ENCODE measurements at regions not wholly inside any gene's neighbourhood (a gene's known extent, or its start where the extent isn't known, plus 50 kb on each side); places are given as distances from the start of the nearest gene placed in this dataset.
"Not testable (repeated sequence)": the region's sequence is repeated elsewhere in the genome, so short reads cannot be mapped to it uniquely, and the experiment has no call there.

GRCh38 chr2:132256251-132256902, 94.6 kb upstream of the ANKRD30BL start:
- Histone ChIP-seq H3K36me3 (no peaks in the 10 kb centered on the region), H3K27ac (no peak overlapping the region), H3K4me1 (ENCODE audit: low read depth) (no peaks in the 10 kb centered on the region), H3K4me3 (no peak overlapping the region), H3K27me3 (no peaks in the 10 kb centered on the region), H3K9me3 (ENCODE audit: low read depth) (no peaks in the 10 kb centered on the region)
- no peak for DNase-seq (ENCODE audit: low read depth in 1 of 2, low spot score in 1 of 2)
- no peak for TF ChIP-seq CTCF (IDR thresholded peaks at IDR 0.05; ENCODE audit: low read depth, low read length)

DNA sequence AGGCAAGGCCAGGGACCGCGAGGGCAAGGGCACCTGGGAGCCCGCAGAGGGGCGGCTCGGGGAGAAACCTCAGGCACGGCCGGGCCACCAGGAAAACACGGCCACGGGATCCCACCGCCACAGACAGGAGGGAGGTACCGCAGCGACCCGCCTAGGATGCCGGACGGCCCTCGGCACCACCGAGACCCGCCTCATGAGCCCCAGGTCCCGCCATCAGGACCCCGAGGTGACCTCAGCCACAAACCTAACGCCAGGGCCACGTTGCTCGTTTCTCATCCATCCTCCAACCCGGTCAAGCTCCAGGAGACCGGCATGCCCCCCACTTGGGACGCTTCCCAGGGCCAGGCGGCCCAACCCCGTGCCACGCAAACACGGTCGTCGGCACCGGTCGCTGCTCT, 95.2 kb upstream of the ANKRD30BL start:
- H3K27ac ChIP-seq; H3K36me3 ChIP-seq; H3K4me1 ChIP-seq (ENCODE audit: low read depth); H3K9me3 ChIP-seq (ENCODE audit: low read depth); H3K27me3 ChIP-seq; H3K4me3 ChIP-seq; DNase-seq (ENCODE audit: low read depth in 1 of 2, low spot score in 1 of 2): not testable (repeated sequence)

DNA sequence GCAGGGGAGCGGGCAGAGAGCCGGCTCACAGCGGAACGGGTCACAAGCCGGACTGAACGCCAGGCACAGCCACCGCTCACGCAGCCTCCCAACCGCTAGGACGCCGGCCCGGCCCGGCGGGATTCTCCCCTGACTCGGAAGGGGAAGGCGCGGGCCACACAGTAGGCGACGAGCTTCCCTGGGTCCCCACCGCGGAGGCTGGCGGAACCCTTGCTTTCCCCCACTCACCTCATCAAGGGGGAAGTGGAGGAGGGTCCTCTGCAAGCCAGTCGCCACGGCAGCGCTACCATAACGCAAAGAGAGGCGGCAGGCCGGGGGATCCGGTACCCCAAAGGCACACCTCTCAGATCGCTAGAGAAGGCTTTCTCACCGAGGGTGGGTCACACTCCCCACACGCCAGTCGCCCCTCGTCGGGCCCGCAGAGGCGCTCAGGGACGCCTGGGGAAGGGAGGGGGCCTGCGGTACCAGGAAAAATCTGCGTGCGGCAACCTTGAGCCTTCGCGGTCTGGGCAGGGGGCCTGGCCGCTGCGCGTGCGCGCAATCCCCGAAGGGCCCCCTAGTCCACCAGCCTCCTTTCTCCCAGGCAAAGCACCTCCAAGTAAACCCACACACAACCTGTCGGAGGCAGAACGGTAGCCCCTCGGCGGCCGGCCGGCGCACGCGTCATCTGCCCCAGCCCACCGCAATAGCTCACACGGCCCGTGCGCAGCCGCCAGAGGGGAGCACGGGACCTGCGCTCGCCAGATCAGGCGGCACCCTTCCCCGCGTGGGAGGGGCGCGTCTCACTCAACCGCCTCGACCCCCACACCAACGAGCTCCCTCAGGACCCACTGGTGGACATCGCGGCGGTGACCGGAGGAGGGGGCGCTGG, 95.8 kb upstream of the ANKRD30BL start:
- not testable (repeated sequence) for H3K4me1 ChIP-seq (ENCODE audit: low read depth); H3K36me3 ChIP-seq; H3K27ac ChIP-seq; DNase-seq (ENCODE audit: low read depth in 1 of 2, low spot score in 1 of 2); H3K9me3 ChIP-seq (ENCODE audit: low read depth); H3K27me3 ChIP-seq
- peak overlapping the region; percentile 5 for H3K4me3 ChIP-seq

DNA sequence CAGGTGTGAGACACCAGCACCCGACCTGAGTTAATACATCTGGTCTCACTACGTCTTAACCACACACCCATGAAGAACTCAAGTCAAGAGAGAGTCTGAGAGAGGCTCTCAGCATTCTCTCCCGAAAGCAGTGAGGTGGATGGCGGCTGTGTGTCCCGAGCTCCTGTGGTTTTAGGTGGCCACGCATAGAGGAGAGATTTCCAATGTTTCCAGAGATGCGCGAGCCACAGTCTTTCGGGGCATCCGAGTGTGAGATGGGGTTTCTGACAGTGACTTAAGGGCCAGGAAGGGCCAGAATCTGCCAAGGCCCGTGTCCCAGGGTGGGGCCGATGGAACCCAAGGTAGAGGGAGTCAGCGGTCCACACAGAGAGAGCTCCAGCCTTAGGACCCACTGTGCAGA, 97.5 kb upstream of the ANKRD30BL start:
- H3K27ac ChIP-seq; DNase-seq (ENCODE audit: low read depth in 1 of 2, low spot score in 1 of 2); H3K27me3 ChIP-seq; H3K9me3 ChIP-seq (ENCODE audit: low read depth); H3K4me3 ChIP-seq; H3K36me3 ChIP-seq; H3K4me1 ChIP-seq (ENCODE audit: low read depth): not testable (repeated sequence)

DNA sequence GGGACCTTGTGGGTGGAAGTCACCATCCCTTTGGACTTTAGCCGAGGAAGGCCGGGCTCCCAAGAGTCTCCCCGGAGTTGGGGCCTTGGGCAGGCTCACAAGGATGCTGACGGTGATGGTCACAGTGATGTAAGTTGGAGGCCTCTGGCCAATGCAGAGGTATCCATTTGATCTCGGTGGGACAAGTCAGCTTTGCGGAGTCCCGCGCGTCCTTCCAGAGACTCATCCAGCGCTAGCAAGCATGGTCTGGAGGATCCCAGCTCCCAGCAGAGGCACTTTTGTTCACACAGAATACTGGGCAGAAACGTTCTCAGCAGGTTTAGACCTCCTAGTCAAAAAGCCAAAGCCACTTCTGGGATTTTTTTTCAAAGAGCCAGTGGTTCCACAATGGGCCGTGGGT, 103.8 kb upstream of the ANKRD30BL start:
- Histone ChIP-seq H3K27ac (peak overlapping the region; percentile 100), H3K4me1 (ENCODE audit: low read depth) (peaks cover 33% of the 10 kb centered on the region)
- not testable (repeated sequence) for DNase-seq (ENCODE audit: low read depth in 1 of 2, low spot score in 1 of 2); H3K9me3 ChIP-seq (ENCODE audit: low read depth); H3K27me3 ChIP-seq; H3K36me3 ChIP-seq; H3K4me3 ChIP-seq

GRCh38 chr2:132267105-132267497, 105.3 kb upstream of the ANKRD30BL start:
- Histone ChIP-seq H3K9me3 (ENCODE audit: low read depth) (no peaks in the 10 kb centered on the region), H3K4me3 (peak overlapping the region; percentile 24), H3K27me3 (no peaks in the 10 kb centered on the region), H3K4me1 (ENCODE audit: low read depth) (peaks cover 33% of the 10 kb centered on the region), H3K36me3 (no peaks in the 10 kb centered on the region), H3K27ac (peak overlapping the region; percentile 100)
- TF ChIP-seq CTCF (IDR thresholded peaks at IDR 0.05; ENCODE audit: low read depth, low read length) = no peak
- peak in 1 of 2 donors; percentile 14 for DNase-seq (ENCODE audit: low read depth in 1 of 2, low spot score in 1 of 2)

DNA sequence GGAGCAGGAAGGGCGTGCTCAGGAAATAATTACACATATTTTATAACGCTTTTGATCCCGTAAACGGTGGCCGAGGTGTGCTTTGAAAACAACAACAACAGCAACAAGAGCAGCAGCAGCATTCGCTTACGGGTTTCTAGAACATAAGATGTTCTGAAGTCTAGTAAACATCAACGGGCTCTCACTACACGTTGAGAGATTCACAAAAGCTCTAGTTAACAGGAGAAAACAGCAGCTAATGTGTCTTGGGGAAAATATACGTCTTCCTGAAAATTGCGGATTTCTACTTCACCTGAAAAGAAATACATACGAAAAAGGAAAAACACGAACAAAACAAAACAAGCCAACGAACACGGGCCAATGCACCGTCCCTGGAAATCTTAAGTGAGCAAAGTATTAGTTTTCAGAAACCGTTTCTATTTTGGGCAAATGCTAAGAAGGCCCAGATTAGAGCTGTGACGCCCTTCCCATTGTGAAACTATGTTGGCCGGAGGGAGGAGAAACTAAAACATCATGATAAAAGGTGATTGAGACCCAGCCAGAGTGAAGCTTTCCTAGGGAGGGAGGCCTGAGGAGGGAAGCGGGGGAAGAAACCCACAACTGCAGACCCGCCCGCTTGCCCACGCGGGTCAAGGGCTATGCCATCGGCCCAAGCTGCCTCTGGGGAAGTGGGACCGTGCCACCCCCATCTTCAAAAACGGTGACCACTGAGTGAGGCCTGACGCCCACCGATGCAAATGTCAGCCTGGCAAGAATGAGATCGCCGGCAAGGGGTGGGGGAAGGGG, 105.9 kb upstream of the ANKRD30BL start:
- H3K4me1 ChIP-seq (ENCODE audit: low read depth) = peaks cover 33% of the 10 kb centered on the region
- DNase-seq (ENCODE audit: low read depth in 1 of 2, low spot score in 1 of 2) = peak; percentile 83 to 89
- not testable (repeated sequence) for H3K9me3 ChIP-seq (ENCODE audit: low read depth); H3K27me3 ChIP-seq; H3K36me3 ChIP-seq
- H3K27ac ChIP-seq = peak overlapping the region; percentile 100
- peak overlapping the region; percentile 24 for H3K4me3 ChIP-seq

Data from cardiac muscle cell (in vitro differentiated cells and primary cell).